ENCODE measurements at regions not wholly inside any gene's neighbourhood (a gene's known extent, or its start where the extent isn't known, plus 50 kb on each side); places are given as distances from the start of the nearest gene placed in this dataset.

GRCh38 chr1:80170811-80171485 is 1164.4 kb upstream of the ADGRL4 start:
- DNase-seq = no peak
- no peaks in the 10 kb centered on the region for H3K27me3 Mint-ChIP-seq (ENCODE audit: low read depth in 3 of 3)
- H3K27ac ChIP-seq (ENCODE audit: low read depth in 1 of 2, low read length in 2 of 2) = no peak overlapping the region
- no peaks in the 10 kb centered on the region for H3K4me1 ChIP-seq (ENCODE audit: control insufficient read depth in 1 of 2, insufficient read depth in 2 of 2, low read length in 2 of 2)
- H2AFZ ChIP-seq (ENCODE audit: insufficient read depth, low read depth, low read length, poor library complexity, severe bottlenecking) = no peak overlapping the region
- no peak overlapping the region for H3K4me3 Mint-ChIP-seq
- peaks cover 0 to 7% (median 5%) of the 10 kb centered on the region in 7 donors for H3K9me3 Mint-ChIP-seq
- TF ChIP-seq CTCF (IDR thresholded peaks at IDR 0.05) = no peak
- H3K4me3 ChIP-seq (replicated peaks in 1 of 3; ENCODE audit: low read depth in 2 of 3, low read length in 3 of 3) = no peak overlapping the region
- no peaks in the 10 kb centered on the region for H3K79me2 ChIP-seq (ENCODE audit: insufficient read depth, low read length)
- no peaks in the 10 kb centered on the region for H4K20me1 ChIP-seq (ENCODE audit: insufficient read depth, low read length)
- intact Hi-C loops (cut with micrococcal nuclease) = no loop called here
- no peaks in the 10 kb centered on the region for H3K27me3 ChIP-seq (ENCODE audit: control insufficient read depth in 2 of 2, insufficient read depth in 2 of 2, low read length in 2 of 2)
- 60% methylated on average over 1 of the region's 1 CpG for WGBS (ENCODE audit: insufficient coverage)
- H3K36me3 ChIP-seq (replicated peaks in 1 of 2; ENCODE audit: control insufficient read depth in 1 of 2, insufficient read depth in 2 of 2, low read length in 2 of 2) = no peaks in the 10 kb centered on the region
- H3K4me2 ChIP-seq (replicated peaks; ENCODE audit: extremely low read depth, low read length, poor library complexity, severe bottlenecking) = no peak overlapping the region
- H3K9me3 ChIP-seq (replicated peaks in 1 of 2; ENCODE audit: control insufficient read depth in 1 of 2, insufficient read depth in 1 of 2, low read length in 2 of 2) = peaks cover 4 to 5% of the 10 kb centered on the region in 2 donors
- H3K27ac Mint-ChIP-seq = no peak overlapping the region
- H3K9ac ChIP-seq (ENCODE audit: insufficient read depth, low read length, poor library complexity, severe bottlenecking) = no peak overlapping the region
- H3K36me3 Mint-ChIP-seq = no peaks in the 10 kb centered on the region
- H3K4me1 Mint-ChIP-seq = no peaks in the 10 kb centered on the region

GRCh38 chr1:80164150-80164549 is 1157.6 kb upstream of the ADGRL4 start:
- Mint-ChIP-seq H3K27ac (no peak overlapping the region), H3K9me3 (peaks cover 0 to 2% (median 0%) of the 10 kb centered on the region in 7 donors), H3K27me3 (ENCODE audit: low read depth in 3 of 3) (no peaks in the 10 kb centered on the region), H3K4me3 (no peak overlapping the region), H3K4me1 (no peaks in the 10 kb centered on the region), H3K36me3 (no peaks in the 10 kb centered on the region)
- no peak for DNase-seq
- Histone ChIP-seq H2AFZ (ENCODE audit: insufficient read depth, low read depth, low read length, poor library complexity, severe bottlenecking) (no peak overlapping the region), H4K20me1 (ENCODE audit: insufficient read depth, low read length) (no peaks in the 10 kb centered on the region), H3K27me3 (ENCODE audit: control insufficient read depth in 2 of 2, insufficient read depth in 2 of 2, low read length in 2 of 2) (no peaks in the 10 kb centered on the region), H3K27ac (ENCODE audit: low read depth in 1 of 2, low read length in 2 of 2) (no peak overlapping the region), H3K9me3 (replicated peaks in 1 of 2; ENCODE audit: control insufficient read depth in 1 of 2, insufficient read depth in 1 of 2, low read length in 2 of 2) (peaks cover 0 to 4% of the 10 kb centered on the region in 2 donors), H3K79me2 (ENCODE audit: insufficient read depth, low read length) (no peaks in the 10 kb centered on the region), H3K9ac (ENCODE audit: insufficient read depth, low read length, poor library complexity, severe bottlenecking) (no peak overlapping the region), H3K4me2 (replicated peaks; ENCODE audit: extremely low read depth, low read length, poor library complexity, severe bottlenecking) (no peak overlapping the region), H3K4me3 (replicated peaks in 1 of 3; ENCODE audit: low read depth in 2 of 3, low read length in 3 of 3) (no peak overlapping the region), H3K4me1 (ENCODE audit: control insufficient read depth in 1 of 2, insufficient read depth in 2 of 2, low read length in 2 of 2) (no peaks in the 10 kb centered on the region), H3K36me3 (replicated peaks in 1 of 2; ENCODE audit: control insufficient read depth in 1 of 2, insufficient read depth in 2 of 2, low read length in 2 of 2) (no peaks in the 10 kb centered on the region)
- intact Hi-C loops (cut with micrococcal nuclease) = no loop called here
- TF ChIP-seq CTCF (IDR thresholded peaks at IDR 0.05) = no peak
